Ascending aorta (tissue), 2 donors: ENCODE measurements at regions not wholly inside any gene's neighbourhood (a gene's known extent, or its start where the extent isn't known, plus 50 kb on each side); places are given as distances from the start of the nearest gene placed in this dataset.

Experiments
- DNase-seq, 2 donors: peaks; one replicate each; pipeline ENCODE4 v3.0.0-alpha.2; 2019; ENCODE audit warnings: low spot score in 2 of 2
- H3K27ac ChIP-seq, 2 donors: fragments of 200-600 bp; sonication (generic); one replicate each; pipeline ENCODE4 v1.5.1; 2016 to 2017; ENCODE audit warnings: mild to moderate bottlenecking in 1 of 2
- H3K27me3 ChIP-seq: fragments of 200-600 bp; sonication (generic); one replicate; pipeline ENCODE4 v1.5.1; 2017
- H3K36me3 ChIP-seq, 2 donors: fragments of 200-600 bp; sonication (generic); one replicate each; pipeline ENCODE4 v1.5.1; 2016
- H3K4me1 ChIP-seq, 2 donors: fragments of 200-600 bp; sonication (generic); one replicate each; pipeline ENCODE4 v1.5.1; 2016 to 2017; ENCODE audit warnings: mild to moderate bottlenecking in 1 of 2
- H3K4me3 ChIP-seq, 2 donors: fragments of 200-600 bp; sonication (generic); one replicate each; pipeline ENCODE4 v1.5.1; 2016 to 2017; ENCODE audit warnings: mild to moderate bottlenecking in 1 of 2
- H3K9me3 ChIP-seq, 2 donors: fragments of 200-600 bp; sonication (generic); one replicate each; pipeline ENCODE4 v1.5.1; 2016
- CTCF ChIP-seq, 3 experiments: fragments of 200-600 bp in 2 of 3; fragments of 450-650 bp in 1 of 3; sonication (generic) in 2 of 3; IDR thresholded peaks; one replicate each; pipeline ENCODE4 v1.5.1; 2016 to 2019; ENCODE audit warnings: antibody characterized with exemption in 3 of 3, mild to moderate bottlenecking in 1 of 3, moderate library complexity in 1 of 3
- intact Hi-C: fragments of 100-400 bp; cut with DNase I; formaldehyde crosslinking; loops from one replicate; pipeline ENCODE4 v1.15.1; 2023

- no peak for TF ChIP-seq CTCF (IDR thresholded peaks at IDR 0.05)
- intact Hi-C loops = no loop called here
- Histone ChIP-seq H3K4me3 (no peak overlapping the region), H3K9me3 (no peaks in the 10 kb centered on the region), H3K27me3 (no peaks in the 10 kb centered on the region), H3K36me3 (no peaks in the 10 kb centered on the region), H3K27ac (no peak overlapping the region), H3K4me1 (no peaks in the 10 kb centered on the region)
- DNase-seq = no peak
These were observed 213.1 kb upstream of the SGCG start for GRCh38 chr13:22967669-22968068.

GRCh38 chr13:22979952-22980351 lies 200.8 kb upstream of the SGCG start:
- no peak overlapping the region for H3K4me3 ChIP-seq
- H3K27ac ChIP-seq = no peak overlapping the region
- TF ChIP-seq CTCF (IDR thresholded peaks at IDR 0.05) = no peak
- H3K27me3 ChIP-seq = no peaks in the 10 kb centered on the region
- intact Hi-C loops = no loop called here
- H3K36me3 ChIP-seq = no peaks in the 10 kb centered on the region
- DNase-seq = no peak
- H3K4me1 ChIP-seq = no peaks in the 10 kb centered on the region
- no peaks in the 10 kb centered on the region for H3K9me3 ChIP-seq

- Histone ChIP-seq H3K9me3 (no peaks in the 10 kb centered on the region), H3K4me3 (no peak overlapping the region), H3K4me1 (no peaks in the 10 kb centered on the region), H3K27me3 (no peaks in the 10 kb centered on the region), H3K27ac (no peak overlapping the region), H3K36me3 (no peaks in the 10 kb centered on the region)
- intact Hi-C loops = no loop called here
- DNase-seq = no peak
- no peak for TF ChIP-seq CTCF (IDR thresholded peaks at IDR 0.05)
These were observed 199.8 kb upstream of the SGCG start for GRCh38 chr13:22980936-22981335.

DNA sequence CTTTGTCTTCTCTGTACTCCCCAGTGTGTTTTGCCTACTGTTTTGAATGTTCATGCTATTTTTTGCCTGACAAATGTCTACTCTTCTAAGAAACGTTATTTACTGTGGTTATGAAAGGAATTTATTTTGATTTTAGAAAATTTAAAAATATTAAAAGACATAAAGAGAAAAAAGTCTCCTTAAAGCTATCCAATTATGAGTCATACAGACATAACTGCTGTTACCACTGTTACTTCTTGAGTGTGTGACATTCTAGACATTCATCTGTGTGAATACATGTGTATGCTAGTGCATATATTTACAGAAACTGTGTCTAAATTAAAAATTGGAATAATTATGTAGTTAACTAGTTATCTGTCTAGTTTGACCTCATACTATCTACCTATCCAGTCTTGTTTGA lies 187.6 kb upstream of the SGCG start:
- no peaks in the 10 kb centered on the region for H3K27me3 ChIP-seq
- intact Hi-C loops = no loop called here
- H3K36me3 ChIP-seq = no peaks in the 10 kb centered on the region
- DNase-seq = no peak
- no peaks in the 10 kb centered on the region for H3K9me3 ChIP-seq
- no peak overlapping the region for H3K27ac ChIP-seq
- no peak overlapping the region for H3K4me3 ChIP-seq
- no peak for TF ChIP-seq CTCF (IDR thresholded peaks at IDR 0.05)
- H3K4me1 ChIP-seq = no peaks in the 10 kb centered on the region

- Histone ChIP-seq H3K9me3 (no peaks in the 10 kb centered on the region), H3K27ac (no peak overlapping the region)
- intact Hi-C loops = no loop called here
These were observed 177.3 kb upstream of the SGCG start for GRCh38 chr13:23003446-23003845.

More at GRCh38 chr13:23003446-23003845, 177.3 kb upstream of the SGCG start:
- Histone ChIP-seq H3K36me3 (no peaks in the 10 kb centered on the region), H3K27me3 (no peaks in the 10 kb centered on the region), H3K4me3 (no peak overlapping the region), H3K4me1 (no peaks in the 10 kb centered on the region)
- DNase-seq = no peak
- no peak for TF ChIP-seq CTCF (IDR thresholded peaks at IDR 0.05)
